IMR-90 (cell line): ENCODE measurements at regions not wholly inside any gene's neighbourhood (a gene's known extent, or its start where the extent isn't known, plus 50 kb on each side); places are given as distances from the start of the nearest gene placed in this dataset.

Experiments
- CEBPB ChIP-seq: IDR thresholded peaks from 2 replicates; pipeline ENCODE4 v1.6.1; 2012; ENCODE audit warnings: low read depth, low read length, improper control_type of control experiment
- CHD1 ChIP-seq: IDR thresholded peaks from 2 replicates; pipeline ENCODE4 v1.6.1; 2012; ENCODE audit warnings: low read depth, low read length, improper control_type of control experiment
- CTCF ChIP-seq: conservative IDR thresholded peaks from 2 replicates; pipeline ENCODE4 v1.5.1; 2012; ENCODE audit warnings: mild to moderate bottlenecking, low read depth, low read length, improper control_type of control experiment
- FOS ChIP-seq: fragments of 150-350 bp; IDR thresholded peaks from 2 replicates; pipeline ENCODE4 v1.6.1; 2016; ENCODE audit warnings: low read depth, low read length
- MAFK ChIP-seq: IDR thresholded peaks from 2 replicates; pipeline ENCODE4 v1.6.1; 2012; ENCODE audit warnings: low read depth, low read length, improper control_type of control experiment
- MAZ ChIP-seq: IDR thresholded peaks from 2 replicates; pipeline ENCODE4 v1.6.1; 2012; ENCODE audit warnings: low read depth, mild to moderate bottlenecking, low read length, improper control_type of control experiment, moderate library complexity, borderline replicate concordance
- POLR2A ChIP-seq: IDR thresholded peaks from 2 replicates; pipeline ENCODE4 v1.6.1; 2012; ENCODE audit warnings: mild to moderate bottlenecking, low read depth, low read length
- RAD21 ChIP-seq: IDR thresholded peaks from 2 replicates; pipeline ENCODE4 v1.6.1; 2012; ENCODE audit warnings: low read length, improper control_type of control experiment
- RCOR1 ChIP-seq: IDR thresholded peaks from 2 replicates; pipeline ENCODE4 v1.6.1; 2012; ENCODE audit warnings: mild to moderate bottlenecking, low read length, improper control_type of control experiment; ENCODE audit not compliant: insufficient replicate concordance
- RFX5 ChIP-seq: IDR thresholded peaks from 2 replicates; pipeline ENCODE4 v1.8.0; 2012; ENCODE audit warnings: low read depth, mild to moderate bottlenecking, low read length, moderate library complexity
- SMC3 ChIP-seq: fragments of 150-350 bp; IDR thresholded peaks from 2 replicates; pipeline ENCODE4 v1.6.1; 2016; ENCODE audit warnings: low read depth, mild to moderate bottlenecking, antibody characterized with exemption, low read length, moderate library complexity
- TF ChIP-seq, protein P1 (sequence below): fragments of 150-350 bp; IDR thresholded peaks from 2 replicates; pipeline ENCODE4 v1.6.1; 2017; ENCODE audit warnings: mild to moderate bottlenecking, antibody characterized with exemption, low read length, low read depth

- TF ChIP-seq CTCF (no peak), MAFK (no peak), CEBPB (no peak), SMC3 (no peak), RAD21 (no peak), POLR2A (no peak), RCOR1 (no peak), RFX5 (no peak), MAZ (no peak), FOS (no peak), CHD1 (no peak)
- TF ChIP-seq, protein P1, sequence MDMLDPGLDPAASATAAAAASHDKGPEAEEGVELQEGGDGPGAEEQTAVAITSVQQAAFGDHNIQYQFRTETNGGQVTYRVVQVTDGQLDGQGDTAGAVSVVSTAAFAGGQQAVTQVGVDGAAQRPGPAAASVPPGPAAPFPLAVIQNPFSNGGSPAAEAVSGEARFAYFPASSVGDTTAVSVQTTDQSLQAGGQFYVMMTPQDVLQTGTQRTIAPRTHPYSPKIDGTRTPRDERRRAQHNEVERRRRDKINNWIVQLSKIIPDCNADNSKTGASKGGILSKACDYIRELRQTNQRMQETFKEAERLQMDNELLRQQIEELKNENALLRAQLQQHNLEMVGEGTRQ = no peak
Measured at GRCh38 chrX:79444694-79445210, 77.6 kb upstream of the ITM2A start.
